HAP-1 (cell line): ENCODE measurements at regions not wholly inside any gene's neighbourhood (a gene's known extent, or its start where the extent isn't known, plus 50 kb on each side); places are given as distances from the start of the nearest gene placed in this dataset.

Experiments used
- DNase-seq, 2 experiments: peaks; one replicate each; pipeline ENCODE4 v3.0.0-alpha.2; 2016 to 2020; ENCODE audit warnings: low spot score in 2 of 2
- H3K27me3 ChIP-seq: fragments of 250-450 bp; sonication (Bioruptor Pico); 2 replicates; pipeline ENCODE4 v1.5.1; 2020; ENCODE audit warnings: low read depth, mild to moderate bottlenecking, moderate library complexity
- H3K36me3 ChIP-seq: fragments of 250-450 bp; sonication (Bioruptor Pico); replicated peaks from 2 replicates; pipeline ENCODE4 v1.5.1; 2020; ENCODE audit warnings: mild to moderate bottlenecking
- H3K4me1 ChIP-seq: fragments of 250-450 bp; sonication (Bioruptor Pico); 2 replicates; pipeline ENCODE4 v1.5.1; 2020; ENCODE audit warnings: mild to moderate bottlenecking
- H3K4me3 ChIP-seq: fragments of 250-450 bp; sonication (Bioruptor Pico); 2 replicates; pipeline ENCODE4 v1.5.1; 2020; ENCODE audit warnings: mild to moderate bottlenecking, moderate library complexity
- H3K9me3 ChIP-seq: fragments of 250-450 bp; sonication (Bioruptor Pico); 2 replicates; pipeline ENCODE4 v1.5.1; 2020; ENCODE audit warnings: mild to moderate bottlenecking, moderate library complexity
- in situ Hi-C: fragments of 300-500 bp; cut with MboI; formaldehyde crosslinking; loops from 3 replicates; pipeline ENCODE4 v1.14.3; 2020; ENCODE audit warnings: low sequenced_read_pairs, inconsistent platforms, mixed read lengths

GRCh38 chr11:70815485-70815832 lies 417.1 kb downstream of the CTTN start:
- H3K4me3 ChIP-seq: no peak overlapping the region
- no peaks in the 10 kb centered on the region for H3K9me3 ChIP-seq
- no peaks in the 10 kb centered on the region for H3K4me1 ChIP-seq
- H3K36me3 ChIP-seq: no peaks in the 10 kb centered on the region
- in situ Hi-C loops: no loop called here
- DNase-seq: no peak
- H3K27me3 ChIP-seq: no peaks in the 10 kb centered on the region

GRCh38 chr11:70816156-70816678 lies 417.9 kb downstream of the CTTN start:
- no peak for DNase-seq
- Histone ChIP-seq H3K36me3 (no peaks in the 10 kb centered on the region), H3K4me1 (no peaks in the 10 kb centered on the region), H3K9me3 (no peaks in the 10 kb centered on the region), H3K27me3 (no peaks in the 10 kb centered on the region), H3K4me3 (no peak overlapping the region)
- in situ Hi-C loops: no loop called here

DNA sequence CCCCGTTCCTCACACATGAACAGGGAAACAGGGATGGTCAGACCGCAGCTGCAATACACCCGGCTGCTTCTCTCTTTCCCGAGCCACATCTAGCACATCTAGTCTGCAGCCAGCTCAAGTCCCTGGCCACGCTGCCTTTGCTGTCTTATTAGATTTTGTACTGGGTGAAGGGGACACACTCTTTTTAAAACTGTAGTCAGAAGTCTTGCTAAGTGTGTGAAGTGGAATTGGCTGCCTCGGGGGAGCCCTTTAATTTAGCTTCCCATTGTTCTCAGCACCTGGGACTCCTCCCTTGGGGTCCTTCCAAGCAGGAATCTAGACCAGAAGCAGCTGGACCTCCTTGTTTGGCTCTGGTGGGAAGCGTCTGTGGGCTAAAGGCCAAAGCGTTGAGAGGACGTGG lies 420.0 kb downstream of the CTTN start:
- in situ Hi-C loops: no loop called here
- Histone ChIP-seq H3K27me3 (no peaks in the 10 kb centered on the region), H3K4me1 (no peaks in the 10 kb centered on the region), H3K36me3 (no peaks in the 10 kb centered on the region), H3K4me3 (no peak overlapping the region), H3K9me3 (no peaks in the 10 kb centered on the region)
- DNase-seq: no peak

GRCh38 chr11:70819022-70819421 lies 420.7 kb downstream of the CTTN start:
- no peaks in the 10 kb centered on the region for H3K9me3 ChIP-seq
- H3K36me3 ChIP-seq: no peaks in the 10 kb centered on the region
- in situ Hi-C loops: no loop called here
- H3K4me3 ChIP-seq: no peak overlapping the region
- no peaks in the 10 kb centered on the region for H3K4me1 ChIP-seq
- no peaks in the 10 kb centered on the region for H3K27me3 ChIP-seq
- DNase-seq: no peak

- in situ Hi-C loops: no loop called here
- Histone ChIP-seq H3K27me3 (peaks cover 3% of the 10 kb centered on the region), H3K4me1 (no peaks in the 10 kb centered on the region), H3K9me3 (no peaks in the 10 kb centered on the region), H3K4me3 (no peak overlapping the region), H3K36me3 (no peaks in the 10 kb centered on the region)
- DNase-seq: no peak
Measured at GRCh38 chr11:70820311-70820710, 422.0 kb downstream of the CTTN start.

DNA sequence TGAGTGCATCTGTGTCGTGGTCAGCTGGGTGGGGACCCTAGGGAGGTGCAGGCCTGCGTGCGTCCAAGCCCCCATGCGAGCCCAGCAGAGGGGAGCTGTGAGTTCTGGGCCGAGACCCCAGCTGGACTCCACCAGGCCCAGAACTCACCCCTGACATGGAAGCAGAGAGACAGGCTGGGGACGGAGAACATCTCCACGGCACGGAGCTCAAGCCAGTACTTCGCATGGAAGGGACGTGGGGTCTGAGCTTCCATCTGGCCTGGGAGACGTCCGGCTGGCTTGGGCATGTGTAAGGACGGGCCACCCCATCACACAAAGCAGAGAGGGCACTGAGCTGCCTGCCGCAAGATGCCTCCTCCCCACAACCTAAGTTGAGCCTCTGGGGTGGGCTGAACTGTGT lies 422.4 kb downstream of the CTTN start:
- Histone ChIP-seq H3K4me3 (no peak overlapping the region), H3K9me3 (no peaks in the 10 kb centered on the region), H3K4me1 (no peaks in the 10 kb centered on the region), H3K36me3 (no peaks in the 10 kb centered on the region), H3K27me3 (peaks cover 7% of the 10 kb centered on the region)
- DNase-seq: no peak
- in situ Hi-C loops: no loop called here

DNA sequence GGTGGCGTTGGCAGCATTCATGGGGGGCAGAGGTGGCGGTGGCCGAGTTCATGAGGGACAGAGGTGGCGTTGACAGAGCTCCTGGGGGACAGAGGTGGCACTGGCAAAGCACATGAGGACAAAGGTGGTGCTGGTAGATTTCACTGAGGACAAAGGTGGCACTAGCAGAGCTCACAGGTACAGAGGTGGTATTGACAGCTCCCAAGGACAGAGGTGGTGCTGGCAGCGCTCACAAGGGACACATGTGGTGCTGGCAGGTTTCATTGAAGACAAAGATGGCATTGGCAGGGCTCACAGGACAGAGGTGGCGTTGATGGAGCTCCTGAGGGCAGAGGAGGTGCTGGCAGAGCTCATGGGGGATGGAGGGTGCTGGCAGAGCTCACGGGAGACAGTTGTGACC lies 425.4 kb downstream of the CTTN start:
- no peaks in the 10 kb centered on the region for H3K4me1 ChIP-seq
- H3K27me3 ChIP-seq: peaks cover 17% of the 10 kb centered on the region
- no peaks in the 10 kb centered on the region for H3K36me3 ChIP-seq
- in situ Hi-C loops: no loop called here
- no peak overlapping the region for H3K4me3 ChIP-seq
- no peaks in the 10 kb centered on the region for H3K9me3 ChIP-seq
- DNase-seq: no peak

GRCh38 chr11:70824605-70825245 lies 426.4 kb downstream of the CTTN start:
- in situ Hi-C loops: no loop called here
- Histone ChIP-seq H3K9me3 (no peaks in the 10 kb centered on the region), H3K4me1 (no peaks in the 10 kb centered on the region), H3K27me3 (peaks cover 17% of the 10 kb centered on the region), H3K4me3 (no peak overlapping the region), H3K36me3 (no peaks in the 10 kb centered on the region)
- no peak for DNase-seq

DNA sequence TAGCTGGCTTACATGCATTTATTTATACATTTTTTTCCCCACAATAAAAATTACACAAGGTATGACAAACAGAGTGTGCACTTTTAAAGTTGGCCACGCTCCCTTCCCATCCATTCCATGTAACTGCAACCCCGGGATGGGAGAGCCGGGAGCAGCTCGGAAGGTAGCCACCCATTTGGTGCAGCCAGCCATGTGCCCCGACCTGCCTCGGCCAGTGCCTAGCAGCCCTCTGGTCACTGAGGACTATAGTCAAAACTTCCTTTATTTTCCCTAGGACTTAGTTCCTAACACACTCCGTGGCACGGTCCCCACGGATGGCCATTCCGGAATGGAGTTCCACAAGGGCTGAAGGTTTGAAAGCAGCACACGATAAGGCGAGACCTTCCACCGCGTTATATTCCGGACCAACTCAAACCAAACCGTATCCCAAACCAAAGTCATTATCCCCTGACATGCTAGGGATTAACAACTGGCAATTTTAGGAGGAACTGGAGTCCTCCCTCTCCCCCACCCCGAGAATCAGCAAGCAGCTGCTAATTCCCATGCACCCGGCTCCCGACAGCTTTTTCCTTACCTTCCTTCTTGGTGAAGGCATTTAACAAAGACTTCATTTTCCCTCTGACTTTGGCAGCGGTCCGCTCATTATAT lies 426.4 kb downstream of the SHANK2 start:
- Histone ChIP-seq H3K9me3 (no peaks in the 10 kb centered on the region), H3K4me1 (no peaks in the 10 kb centered on the region), H3K36me3 (no peaks in the 10 kb centered on the region), H3K4me3 (no peak overlapping the region), H3K27me3 (peaks cover 17% of the 10 kb centered on the region)
- in situ Hi-C loops: no loop called here
- DNase-seq: no peak

GRCh38 chr11:70826541-70827335 lies 425.6 kb downstream of the SHANK2 start:
- no peaks in the 10 kb centered on the region for H3K36me3 ChIP-seq
- in situ Hi-C loops: no loop called here
- no peaks in the 10 kb centered on the region for H3K9me3 ChIP-seq
- no peak overlapping the region for H3K4me3 ChIP-seq
- no peaks in the 10 kb centered on the region for H3K4me1 ChIP-seq
- H3K27me3 ChIP-seq: peaks cover 17% of the 10 kb centered on the region
- no peak for DNase-seq

GRCh38 chr11:70828593-70829082 lies 423.7 kb downstream of the SHANK2 start:
- no peak for DNase-seq
- peaks cover 17% of the 10 kb centered on the region for H3K27me3 ChIP-seq
- in situ Hi-C loops: no loop called here
- H3K9me3 ChIP-seq: no peaks in the 10 kb centered on the region
- no peaks in the 10 kb centered on the region for H3K36me3 ChIP-seq
- no peak overlapping the region for H3K4me3 ChIP-seq
- no peaks in the 10 kb centered on the region for H3K4me1 ChIP-seq

- in situ Hi-C loops: no loop called here
- no peaks in the 10 kb centered on the region for H3K9me3 ChIP-seq
- peaks cover 17% of the 10 kb centered on the region for H3K27me3 ChIP-seq
- no peak overlapping the region for H3K4me3 ChIP-seq
- H3K36me3 ChIP-seq: no peaks in the 10 kb centered on the region
- no peaks in the 10 kb centered on the region for H3K4me1 ChIP-seq
- DNase-seq: no peak
Measured at GRCh38 chr11:70829134-70829885, 423.1 kb downstream of the SHANK2 start.

GRCh38 chr11:70829886-70830272 lies 422.5 kb downstream of the SHANK2 start:
- no peak for DNase-seq
- Histone ChIP-seq H3K36me3 (no peaks in the 10 kb centered on the region), H3K27me3 (peaks cover 17% of the 10 kb centered on the region), H3K9me3 (no peaks in the 10 kb centered on the region), H3K4me3 (no peak overlapping the region), H3K4me1 (no peaks in the 10 kb centered on the region)
- in situ Hi-C loops: no loop called here
